ENCODE measurements at regions not wholly inside any gene's neighbourhood (a gene's known extent, or its start where the extent isn't known, plus 50 kb on each side); places are given as distances from the start of the nearest gene placed in this dataset.

DNA sequence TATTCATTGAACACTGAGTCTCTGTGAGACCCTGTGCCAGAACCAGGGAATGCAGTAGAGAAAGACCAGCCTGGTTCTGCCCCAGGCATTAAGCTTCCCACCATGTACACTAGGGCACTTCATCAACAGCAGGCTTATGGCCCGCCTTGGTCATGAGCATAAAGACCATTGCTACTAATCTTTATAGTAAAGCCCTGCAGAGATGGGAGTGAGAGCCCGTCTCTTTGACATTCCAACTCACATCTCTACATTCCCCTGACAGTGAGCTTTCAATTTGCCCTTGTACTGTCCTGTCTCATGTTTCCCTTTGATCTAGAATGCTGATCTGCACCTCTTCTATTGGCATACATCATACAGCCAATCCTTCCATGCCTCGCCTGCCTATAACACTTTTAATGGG, 211.8 kb upstream of the ARL4C start:
- TF ChIP-seq POLR2A (IDR thresholded peaks at IDR 0.05) (no peak), POLR2AphosphoS5 (IDR thresholded peaks at IDR 0.05) (no peak), EP300 (IDR thresholded peaks at IDR 0.05; ENCODE audit: low read depth) (no peak)
- TF ChIP-seq, protein P1, sequence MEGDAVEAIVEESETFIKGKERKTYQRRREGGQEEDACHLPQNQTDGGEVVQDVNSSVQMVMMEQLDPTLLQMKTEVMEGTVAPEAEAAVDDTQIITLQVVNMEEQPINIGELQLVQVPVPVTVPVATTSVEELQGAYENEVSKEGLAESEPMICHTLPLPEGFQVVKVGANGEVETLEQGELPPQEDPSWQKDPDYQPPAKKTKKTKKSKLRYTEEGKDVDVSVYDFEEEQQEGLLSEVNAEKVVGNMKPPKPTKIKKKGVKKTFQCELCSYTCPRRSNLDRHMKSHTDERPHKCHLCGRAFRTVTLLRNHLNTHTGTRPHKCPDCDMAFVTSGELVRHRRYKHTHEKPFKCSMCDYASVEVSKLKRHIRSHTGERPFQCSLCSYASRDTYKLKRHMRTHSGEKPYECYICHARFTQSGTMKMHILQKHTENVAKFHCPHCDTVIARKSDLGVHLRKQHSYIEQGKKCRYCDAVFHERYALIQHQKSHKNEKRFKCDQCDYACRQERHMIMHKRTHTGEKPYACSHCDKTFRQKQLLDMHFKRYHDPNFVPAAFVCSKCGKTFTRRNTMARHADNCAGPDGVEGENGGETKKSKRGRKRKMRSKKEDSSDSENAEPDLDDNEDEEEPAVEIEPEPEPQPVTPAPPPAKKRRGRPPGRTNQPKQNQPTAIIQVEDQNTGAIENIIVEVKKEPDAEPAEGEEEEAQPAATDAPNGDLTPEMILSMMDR (IDR thresholded peaks at IDR 0.05), result no peak

Data from transverse colon (tissue), 4 donors.